ENCODE measurements at regions not wholly inside any gene's neighbourhood (a gene's known extent, or its start where the extent isn't known, plus 50 kb on each side); places are given as distances from the start of the nearest gene placed in this dataset.

GRCh38 chr4:126800575-126801141 is 832.1 kb upstream of the INTU start (continued):
- TF ChIP-seq USF1 (CRISPR knock-in tag; IDR thresholded peaks at IDR 0.05) (no peak), RORB (CRISPR knock-in tag; IDR thresholded peaks at IDR 0.05) (no peak), ZBTB43 (CRISPR knock-in tag; IDR thresholded peaks at IDR 0.05) (no peak)

- Mint-ChIP-seq H3K4me3 (no peak overlapping the region), H3K4me1 (peaks cover 7% of the 10 kb centered on the region), H3K36me3 (no peaks in the 10 kb centered on the region), H3K27me3 (ENCODE audit: low read depth) (no peaks in the 10 kb centered on the region), H3K27ac (peak overlapping the region; percentile 61; the same call in 1 of the 2 replicates), H3K9me3 (no peaks in the 10 kb centered on the region)
- DNase-seq (ENCODE audit: low spot score) (no peak), ATAC-seq (peak; percentile 57)
- TF ChIP-seq TEAD1 (CRISPR knock-in tag; IDR thresholded peaks at IDR 0.05): no peak
- CTCF ChIA-PET: no interaction called here
- POLR2A ChIA-PET: no interaction called here
Observed at GRCh38 chr4:126807132-126807531, 825.6 kb upstream of the INTU start.

GRCh38 chr4:126812076-126812475 is 820.7 kb upstream of the INTU start:
- TF ChIP-seq CTCF (IDR thresholded peaks at IDR 0.05) (no peak), ATF2 (CRISPR knock-in tag; IDR thresholded peaks at IDR 0.05; ENCODE audit: borderline replicate concordance, low read depth) (no peak), NFYB (CRISPR knock-in tag; conservative IDR thresholded peaks at IDR 0.05; ENCODE audit: low read depth) (no peak), SP1 (CRISPR knock-in tag; conservative IDR thresholded peaks at IDR 0.05) (no peak), OVOL2 (CRISPR knock-in tag; IDR thresholded peaks at IDR 0.05; ENCODE audit: borderline replicate concordance) (no peak), ZBTB43 (CRISPR knock-in tag; IDR thresholded peaks at IDR 0.05) (no peak), ZSCAN18 (CRISPR knock-in tag; IDR thresholded peaks at IDR 0.05) (no peak), ZNF263 (CRISPR knock-in tag; IDR thresholded peaks at IDR 0.05; ENCODE audit: low read depth) (no peak), ZNF423 (CRISPR knock-in tag; IDR thresholded peaks at IDR 0.05) (no peak), ZNF425 (CRISPR knock-in tag; conservative IDR thresholded peaks at IDR 0.05) (no peak), ZNF121 (CRISPR knock-in tag; IDR thresholded peaks at IDR 0.05) (no peak)
- H3K4me1 Mint-ChIP-seq: peaks cover 5% of the 10 kb centered on the region
- ChIA-PET POLR2A (no interaction called here), CTCF (no interaction called here)
- no peak overlapping the region for H3K4me3 Mint-ChIP-seq
- no peaks in the 10 kb centered on the region for H3K9me3 Mint-ChIP-seq
- no peaks in the 10 kb centered on the region for H3K27me3 Mint-ChIP-seq (ENCODE audit: low read depth)
- ATAC-seq (no peak), DNase-seq (ENCODE audit: low spot score) (no peak)
- no peaks in the 10 kb centered on the region for H3K36me3 Mint-ChIP-seq
- no peak overlapping the region for H3K27ac Mint-ChIP-seq
